Parathyroid adenoma (tissue), 2 donors: ENCODE measurements at regions not wholly inside any gene's neighbourhood (a gene's known extent, or its start where the extent isn't known, plus 50 kb on each side); places are given as distances from the start of the nearest gene placed in this dataset.
"Not testable (repeated sequence)": the region's sequence is repeated elsewhere in the genome, so short reads cannot be mapped to it uniquely, and the experiment has no call there.

Source experiments
- H2AFZ ChIP-seq: fragments of 300-600 bp; sonication (generic); one replicate; pipeline ENCODE4 v1.7.0; 2017; ENCODE audit warnings: antibody characterized with exemption, mild to moderate bottlenecking
- H3K27ac ChIP-seq: fragments of 300-600 bp; sonication (generic); one replicate; pipeline ENCODE4 v1.7.0; 2017
- H3K27me3 ChIP-seq: fragments of 300-600 bp; sonication (generic); one replicate; pipeline ENCODE4 v1.7.0; 2017; ENCODE audit warnings: low read length; ENCODE audit not compliant: control insufficient read depth, insufficient read depth
- H3K36me3 ChIP-seq: fragments of 300-600 bp; sonication (generic); one replicate; pipeline ENCODE4 v1.7.0; 2017; ENCODE audit warnings: low read length; ENCODE audit not compliant: control insufficient read depth, insufficient read depth
- H3K4me1 ChIP-seq: fragments of 300-600 bp; sonication (generic); one replicate; pipeline ENCODE4 v1.7.0; 2017; ENCODE audit warnings: control low read depth
- H3K4me2 ChIP-seq: fragments of 300-600 bp; sonication (generic); one replicate; pipeline ENCODE4 v1.7.0; 2017; ENCODE audit warnings: low read length
- H3K4me3 ChIP-seq: fragments of 300-600 bp; sonication (generic); one replicate; pipeline ENCODE4 v1.7.0; 2017; ENCODE audit warnings: low read depth, low read length
- H3K79me2 ChIP-seq: fragments of 300-600 bp; sonication (generic); one replicate; pipeline ENCODE4 v1.7.0; 2017; ENCODE audit warnings: control low read depth
- H3K9ac ChIP-seq: fragments of 300-600 bp; sonication (generic); one replicate; pipeline ENCODE4 v1.7.0; 2017; ENCODE audit warnings: mild to moderate bottlenecking
- H3K9me3 ChIP-seq: fragments of 300-600 bp; sonication (generic); one replicate; pipeline ENCODE4 v1.7.0; 2017; ENCODE audit warnings: low read length; ENCODE audit not compliant: control insufficient read depth
- CTCF ChIP-seq: fragments of 300-600 bp; sonication (generic); IDR thresholded peaks from one replicate; pipeline ENCODE4 v1.7.0; 2017; ENCODE audit warnings: antibody characterized with exemption, mild to moderate bottlenecking
- donor health status: primary hyperparathyroidism.

DNA sequence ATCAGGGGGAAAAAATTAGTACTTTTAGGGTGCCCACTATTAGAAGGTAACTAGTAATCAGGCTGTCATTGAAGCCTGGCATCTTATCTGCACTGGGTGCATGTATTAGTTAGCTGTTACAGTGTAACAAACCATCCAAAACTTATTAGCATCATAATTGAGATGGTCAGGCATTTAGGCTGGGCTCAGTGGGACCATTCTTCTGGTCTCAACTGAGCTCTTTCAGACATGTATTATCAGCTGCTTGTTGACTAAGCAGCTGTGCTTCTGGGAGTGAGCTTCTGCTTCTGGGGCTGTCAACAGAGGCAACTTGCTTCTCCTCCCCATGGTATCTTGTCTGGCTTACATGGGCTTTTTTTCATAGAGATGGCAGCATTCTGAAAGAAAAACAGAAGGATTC, 154.0 kb upstream of the ZNF92 start:
- no peaks in the 10 kb centered on the region for H3K36me3 ChIP-seq
- no peak overlapping the region for H3K9ac ChIP-seq
- no peak overlapping the region for H2AFZ ChIP-seq
- no peaks in the 10 kb centered on the region for H3K4me1 ChIP-seq
- no peaks in the 10 kb centered on the region for H3K9me3 ChIP-seq
- H3K4me2 ChIP-seq = no peak overlapping the region
- no peaks in the 10 kb centered on the region for H3K79me2 ChIP-seq
- H3K27ac ChIP-seq = no peak overlapping the region
- H3K27me3 ChIP-seq = no peaks in the 10 kb centered on the region
- no peak overlapping the region for H3K4me3 ChIP-seq
- TF ChIP-seq CTCF = no peak

DNA sequence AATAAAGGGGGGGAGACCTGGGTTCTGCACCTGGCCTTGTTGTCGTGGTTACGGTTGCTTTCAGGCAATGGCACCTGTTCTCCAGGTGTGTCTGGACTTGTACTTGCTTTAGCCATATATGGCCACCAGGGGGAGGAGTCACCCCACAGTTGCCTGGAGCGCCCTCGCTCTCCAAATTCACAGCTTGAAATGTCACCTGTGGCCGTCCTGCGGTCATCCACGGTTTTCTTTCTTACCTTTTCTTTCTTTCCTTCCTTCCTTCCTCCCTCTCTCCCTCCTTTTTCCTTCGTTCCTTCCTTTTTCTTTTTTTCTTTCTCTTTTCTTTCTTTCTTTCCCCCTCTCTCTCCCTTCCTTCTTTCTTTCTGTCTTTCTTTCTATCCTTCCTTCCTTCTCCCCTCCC, 157.2 kb upstream of the ZNF92 start:
- no peaks in the 10 kb centered on the region for H3K79me2 ChIP-seq
- TF ChIP-seq CTCF = peak; percentile 87
- H2AFZ ChIP-seq = peak overlapping the region; percentile 53
- H3K36me3 ChIP-seq = no peaks in the 10 kb centered on the region
- no peak overlapping the region for H3K4me3 ChIP-seq
- no peak overlapping the region for H3K27ac ChIP-seq
- H3K4me1 ChIP-seq = no peaks in the 10 kb centered on the region
- no peaks in the 10 kb centered on the region for H3K9me3 ChIP-seq
- no peaks in the 10 kb centered on the region for H3K27me3 ChIP-seq
- no peak overlapping the region for H3K4me2 ChIP-seq
- no peak overlapping the region for H3K9ac ChIP-seq

DNA sequence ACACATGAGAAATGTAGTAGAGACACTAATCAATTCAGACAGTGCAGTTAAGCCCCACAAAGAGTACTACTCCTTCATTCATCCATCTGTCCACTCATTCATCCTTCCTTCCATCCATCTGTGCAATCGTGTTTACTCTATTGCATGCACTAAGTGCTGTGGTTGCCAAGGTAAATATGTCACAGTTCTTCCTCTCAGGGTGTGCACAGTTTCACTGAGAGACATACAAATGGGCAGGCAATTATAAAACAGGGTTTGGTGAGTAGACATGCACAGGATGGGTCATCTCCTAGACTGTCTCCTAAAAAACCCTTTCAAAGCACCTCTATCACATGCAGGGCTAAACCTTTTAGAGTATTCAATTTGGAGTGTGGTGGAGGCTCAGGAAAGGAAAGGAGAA, 160.4 kb upstream of the ZNF92 start:
- H3K36me3 ChIP-seq, H3K4me3 ChIP-seq, H3K4me1 ChIP-seq, H3K4me2 ChIP-seq, H3K27ac ChIP-seq, H3K27me3 ChIP-seq, H3K9me3 ChIP-seq, H3K79me2 ChIP-seq, H3K9ac ChIP-seq, H2AFZ ChIP-seq: not testable (repeated sequence)

DNA sequence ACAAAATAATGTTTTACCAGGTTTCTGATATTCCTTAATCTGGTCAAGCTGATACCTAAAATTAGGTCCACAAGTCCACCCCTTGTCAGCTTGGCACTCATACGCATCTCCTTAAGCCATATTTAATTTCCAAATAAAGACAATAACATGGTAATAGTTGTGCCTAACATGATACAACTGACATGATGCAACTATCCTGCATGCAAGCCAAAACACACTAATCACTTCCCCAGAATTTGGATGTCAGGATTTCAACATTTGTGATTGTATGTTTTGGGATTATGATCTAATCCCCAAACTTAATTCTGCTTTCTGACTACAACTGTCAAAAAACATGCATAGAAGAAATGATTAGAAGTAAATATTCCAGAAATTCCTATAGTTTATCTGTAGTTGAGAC, 174.4 kb upstream of the ZNF92 start:
- H3K79me2 ChIP-seq, H3K27ac ChIP-seq, H3K4me3 ChIP-seq, H3K4me2 ChIP-seq, H3K9ac ChIP-seq, H3K36me3 ChIP-seq, H3K27me3 ChIP-seq, H2AFZ ChIP-seq, H3K4me1 ChIP-seq, H3K9me3 ChIP-seq: not testable (repeated sequence)

DNA sequence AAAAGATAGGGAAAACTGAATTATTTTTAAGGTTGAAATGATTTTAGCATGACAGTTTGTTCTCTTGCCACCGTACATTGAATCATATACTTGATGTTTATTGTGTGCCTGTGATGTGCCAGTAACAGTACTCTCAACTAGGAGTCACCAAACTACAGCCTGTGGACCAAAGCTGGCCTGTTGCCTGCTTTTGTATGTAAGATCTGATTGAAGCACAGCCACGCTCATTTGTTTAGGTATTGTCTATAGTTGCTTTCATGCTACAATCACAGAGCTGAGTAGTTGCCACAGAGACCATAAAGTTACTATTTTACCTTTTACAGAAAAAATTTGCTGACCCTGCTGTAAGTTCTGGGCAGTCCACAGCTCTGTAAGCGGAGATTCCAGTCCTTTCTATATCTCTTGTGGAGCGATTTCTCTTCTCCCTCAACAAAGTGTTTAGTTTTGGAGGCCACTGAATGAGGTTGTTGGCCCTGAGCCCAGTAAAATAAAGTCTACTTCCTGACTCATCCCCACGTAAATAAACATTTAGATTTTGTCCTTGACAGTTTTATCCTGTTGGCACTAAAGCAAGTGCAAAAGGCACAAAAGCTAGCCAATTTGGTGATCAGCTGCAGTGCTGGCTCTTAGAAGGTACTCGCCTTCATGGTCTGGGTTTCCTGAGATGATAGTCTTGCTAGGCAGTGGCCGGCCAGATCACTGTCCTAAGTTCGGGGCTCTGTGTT, 180.2 kb upstream of the ZNF92 start:
- H3K36me3 ChIP-seq = not testable (repeated sequence)

DNA sequence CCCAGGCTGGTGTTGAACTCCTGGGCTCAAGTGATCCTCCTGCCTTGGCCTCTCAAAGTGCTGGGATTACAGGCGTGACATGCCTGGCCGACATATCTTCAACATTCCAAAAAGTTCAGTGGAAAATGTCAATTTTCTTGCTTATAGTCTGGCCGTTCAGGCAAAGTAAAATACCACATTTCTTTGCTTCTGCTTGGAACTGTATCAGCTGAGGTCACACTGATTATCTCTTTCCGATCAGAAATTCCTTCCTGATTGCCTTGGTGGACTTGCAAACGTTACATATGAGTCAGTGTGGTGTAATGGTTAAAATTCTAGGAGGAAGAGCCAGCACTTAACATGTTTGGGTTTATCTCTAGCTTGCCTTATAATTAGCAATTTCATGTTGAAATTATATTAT, 170.6 kb upstream of the ERV3-1 start:
- not testable (repeated sequence) for H2AFZ ChIP-seq, H3K27ac ChIP-seq, H3K4me3 ChIP-seq, H3K79me2 ChIP-seq, H3K27me3 ChIP-seq, H3K9me3 ChIP-seq, H3K4me1 ChIP-seq, H3K4me2 ChIP-seq, H3K9ac ChIP-seq, H3K36me3 ChIP-seq

More for the DNA sequence above, 180.2 kb upstream of the ZNF92 start:
- H3K9ac ChIP-seq, H3K4me1 ChIP-seq, H2AFZ ChIP-seq, H3K4me3 ChIP-seq, H3K27ac ChIP-seq, H3K4me2 ChIP-seq, H3K27me3 ChIP-seq, H3K79me2 ChIP-seq, H3K9me3 ChIP-seq: not testable (repeated sequence)

- not testable (repeated sequence) for H3K4me2 ChIP-seq, H3K27me3 ChIP-seq, H3K79me2 ChIP-seq, H3K9ac ChIP-seq, H3K36me3 ChIP-seq, H3K4me3 ChIP-seq, H2AFZ ChIP-seq, H3K27ac ChIP-seq, H3K4me1 ChIP-seq, H3K9me3 ChIP-seq
Observed at GRCh38 chr7:65150105-65150504, 143.6 kb upstream of the ERV3-1 start.

GRCh38 chr7:65146118-65146914, 139.8 kb upstream of the ERV3-1 start:
- not testable (repeated sequence) for H3K9ac ChIP-seq, H3K79me2 ChIP-seq, H3K4me1 ChIP-seq, H3K9me3 ChIP-seq, H2AFZ ChIP-seq, H3K4me3 ChIP-seq, H3K36me3 ChIP-seq, H3K4me2 ChIP-seq, H3K27me3 ChIP-seq, H3K27ac ChIP-seq

GRCh38 chr7:65145710-65146109, 139.2 kb upstream of the ERV3-1 start:
- H3K4me2 ChIP-seq, H3K4me3 ChIP-seq: not testable (repeated sequence)

More at GRCh38 chr7:65145710-65146109, 139.2 kb upstream of the ERV3-1 start:
- not testable (repeated sequence) for H2AFZ ChIP-seq, H3K9ac ChIP-seq, H3K4me1 ChIP-seq, H3K27ac ChIP-seq, H3K27me3 ChIP-seq, H3K36me3 ChIP-seq, H3K79me2 ChIP-seq, H3K9me3 ChIP-seq
